ENCODE measurements at regions not wholly inside any gene's neighbourhood (a gene's known extent, or its start where the extent isn't known, plus 50 kb on each side); places are given as distances from the start of the nearest gene placed in this dataset.

- WGBS (ENCODE audit: low lambda C conversion rate) = 45% methylated on average over 4 of the region's 4 CpGs
- CTCF ChIA-PET = no interaction called here
- Histone ChIP-seq H3F3A (replicated peaks; ENCODE audit: insufficient read depth) (peaks cover 4% of the 10 kb centered on the region), H2AFZ (ENCODE audit: low read depth) (no peak overlapping the region), H3K4me3 (ENCODE audit: low read depth in 2 of 2, low read length in 1 of 2) (no peak overlapping the region), H3K27me3 (ENCODE audit: insufficient read depth) (no peaks in the 10 kb centered on the region), H3K9me2 (no peaks in the 10 kb centered on the region), H3K4me2 (no peak overlapping the region), H3K9ac (no peak overlapping the region), H4K20me1 (ENCODE audit: insufficient read depth) (no peaks in the 10 kb centered on the region), H3K4me1 (ENCODE audit: control insufficient read depth in 1 of 2, insufficient read depth in 2 of 2, low read depth in 1 of 2, low read length in 1 of 2) (no peaks in the 10 kb centered on the region), H3K79me2 (ENCODE audit: insufficient read depth) (no peaks in the 10 kb centered on the region), H3K9me3 (no peaks in the 10 kb centered on the region), H3K27ac (ENCODE audit: low read depth in 2 of 2, low read length in 1 of 2) (no peak overlapping the region), H3K36me3 (replicated peaks in 1 of 2; ENCODE audit: control insufficient read depth in 1 of 2, insufficient read depth in 2 of 2, low read length in 1 of 2) (no peaks in the 10 kb centered on the region)
- DNase-seq = no peak
- POLR2A ChIA-PET = no interaction called here
- no peak for TF ChIP-seq USF2 (IDR thresholded peaks at IDR 0.05; ENCODE audit: borderline replicate concordance, low read depth, low read length)
- TF ChIP-seq IRF3 (IDR thresholded peaks at IDR 0.05; ENCODE audit: low read depth, low read length) = no peak
- no peak for TF ChIP-seq REST (IDR thresholded peaks at IDR 0.05; ENCODE audit: low read depth, low read length)
- TF ChIP-seq CTCF (IDR thresholded peaks at IDR 0.05) = no peak
- TF ChIP-seq TEAD4 (IDR thresholded peaks at IDR 0.05; ENCODE audit: borderline replicate concordance, insufficient read depth) = no peak
- TF ChIP-seq RCOR1 (IDR thresholded peaks at IDR 0.05; ENCODE audit: low read length) = no peak
- no peak for TF ChIP-seq GABPA (IDR thresholded peaks at IDR 0.05; ENCODE audit: low read depth)
Observed at GRCh38 chr3:72191209-72191960, 406.4 kb upstream of the PROK2 start.

GRCh38 chr3:72190050-72190449 lies 405.1 kb upstream of the PROK2 start:
- Histone ChIP-seq H3K79me2 (ENCODE audit: insufficient read depth) (no peaks in the 10 kb centered on the region), H4K20me1 (ENCODE audit: insufficient read depth) (no peaks in the 10 kb centered on the region), H3K36me3 (replicated peaks in 1 of 2; ENCODE audit: control insufficient read depth in 1 of 2, insufficient read depth in 2 of 2, low read length in 1 of 2) (no peaks in the 10 kb centered on the region), H3K9ac (no peak overlapping the region), H3K4me3 (ENCODE audit: low read depth in 2 of 2, low read length in 1 of 2) (no peak overlapping the region), H3K9me3 (no peaks in the 10 kb centered on the region), H3K27me3 (ENCODE audit: insufficient read depth) (no peaks in the 10 kb centered on the region), H2AFZ (ENCODE audit: low read depth) (no peak overlapping the region), H3K4me2 (no peak overlapping the region), H3K27ac (ENCODE audit: low read depth in 2 of 2, low read length in 1 of 2) (no peak overlapping the region), H3F3A (replicated peaks; ENCODE audit: insufficient read depth) (peaks cover 15% of the 10 kb centered on the region), H3K4me1 (ENCODE audit: control insufficient read depth in 1 of 2, insufficient read depth in 2 of 2, low read depth in 1 of 2, low read length in 1 of 2) (peaks cover 3 to 7% of the 10 kb centered on the region in 2 experiments; a peak in 1 of 4 replicates), H3K9me2 (no peaks in the 10 kb centered on the region)
- DNase-seq = no peak
- POLR2A ChIA-PET = no interaction called here
- CTCF ChIA-PET = no interaction called here
- whole genome bisulfite sequencing (ENCODE audit: low lambda C conversion rate) = 41% methylated on average over 5 of the region's 5 CpGs
- no peak for TF ChIP-seq TCF12 (IDR thresholded peaks at IDR 0.05)
- TF ChIP-seq YY1 (IDR thresholded peaks at IDR 0.05; ENCODE audit: low read depth) = no peak
- no peak for TF ChIP-seq CHD2 (IDR thresholded peaks at IDR 0.05; ENCODE audit: low read length, partially characterized antibody)
- no peak for TF ChIP-seq RXRA (IDR thresholded peaks at IDR 0.05; ENCODE audit: borderline replicate concordance, low read depth)
- no peak for TF ChIP-seq EP300 (IDR thresholded peaks at IDR 0.05; ENCODE audit: borderline replicate concordance in 1 of 2, low read depth in 1 of 2, low read length in 1 of 2)
- TF ChIP-seq CTCF (IDR thresholded peaks at IDR 0.05) = no peak
- TF ChIP-seq NFIC (IDR thresholded peaks at IDR 0.05; ENCODE audit: borderline replicate concordance) = no peak
- TF ChIP-seq GABPA (IDR thresholded peaks at IDR 0.05; ENCODE audit: low read depth) = no peak
